Neural progenitor cell (in vitro differentiated cells): ENCODE measurements at regions not wholly inside any gene's neighbourhood (a gene's known extent, or its start where the extent isn't known, plus 50 kb on each side); places are given as distances from the start of the nearest gene placed in this dataset.

Experiments used
- DNase-seq: peaks from one replicate; pipeline ENCODE4 v3.0.0-alpha.2; 2016; ENCODE audit warnings: low spot score
- H2AFZ ChIP-seq: fragments of 200-600 bp; sonication (generic); replicated peaks from 2 replicates; pipeline ENCODE4 v1.6.1; 2016; ENCODE audit warnings: antibody characterized with exemption
- H3F3A ChIP-seq: fragments of 200-600 bp; sonication (generic); 2 replicates; pipeline ENCODE4 v1.6.1; 2016; ENCODE audit warnings: antibody characterized with exemption, low read depth
- H3K27ac ChIP-seq: fragments of 200-600 bp; sonication (generic); 2 replicates; pipeline ENCODE4 v1.5.1; 2016; ENCODE audit warnings: mild to moderate bottlenecking
- H3K27me3 ChIP-seq: fragments of 200-600 bp; sonication (generic); 2 replicates; pipeline ENCODE4 v1.6.1; 2016; ENCODE audit warnings: mild to moderate bottlenecking, moderate library complexity
- H3K36me3 ChIP-seq: fragments of 200-600 bp; sonication (generic); 2 replicates; pipeline ENCODE4 v1.5.1; 2016
- H3K4me1 ChIP-seq: fragments of 200-600 bp; sonication (generic); 2 replicates; pipeline ENCODE4 v1.6.1; 2016; ENCODE audit warnings: mixed run types
- H3K4me2 ChIP-seq: fragments of 200-600 bp; sonication (generic); 2 replicates; pipeline ENCODE4 v1.6.1; 2016
- H3K4me3 ChIP-seq: fragments of 200-600 bp; sonication (generic); 2 replicates; pipeline ENCODE4 v1.5.1; 2016
- H3K79me2 ChIP-seq: fragments of 200-600 bp; sonication (generic); 2 replicates; pipeline ENCODE4 v1.6.1; 2016; ENCODE audit warnings: low read depth
- H3K9ac ChIP-seq: fragments of 200-600 bp; sonication (generic); 2 replicates; pipeline ENCODE4 v1.6.1; 2016
- H3K9me3 ChIP-seq: fragments of 200-600 bp; sonication (generic); 2 replicates; pipeline ENCODE4 v1.5.1; 2016; ENCODE audit warnings: low read depth
- H4K20me1 ChIP-seq: fragments of 200-600 bp; sonication (generic); 2 replicates; pipeline ENCODE4 v1.6.1; 2016; ENCODE audit warnings: low read depth
- H3K27ac Mint-ChIP-seq: 3 replicates; pipeline ENCODE4 v1.8.0; 2021; ENCODE audit warnings: mixed read lengths
- H3K27me3 Mint-ChIP-seq: 2 replicates; pipeline ENCODE4 v1.8.0; 2022; ENCODE audit warnings: low read depth, mild to moderate bottlenecking, inconsistent platforms, moderate library complexity, mixed read lengths; ENCODE audit not compliant: insufficient read depth
- H3K36me3 Mint-ChIP-seq: 3 replicates; pipeline ENCODE4 v1.8.0; 2021; ENCODE audit warnings: mixed read lengths
- H3K4me1 Mint-ChIP-seq: 3 replicates; pipeline ENCODE4 v1.8.0; 2021; ENCODE audit warnings: mixed read lengths
- H3K4me3 Mint-ChIP-seq: 3 replicates; pipeline ENCODE4 v1.8.0; 2021; ENCODE audit warnings: mild to moderate bottlenecking, moderate library complexity, mixed read lengths
- H3K9me3 Mint-ChIP-seq: 3 replicates; pipeline ENCODE4 v1.8.0; 2020; ENCODE audit warnings: mixed read lengths
- CTCF ChIP-seq: fragments of 200-600 bp; sonication (generic); IDR thresholded peaks from 2 replicates; pipeline ENCODE4 v1.5.1; 2017; ENCODE audit warnings: antibody characterized with exemption, mild to moderate bottlenecking
- EZH2 ChIP-seq: fragments of 200-600 bp; sonication (generic); IDR thresholded peaks from 2 replicates; pipeline ENCODE4 v1.6.1; 2017; ENCODE audit warnings: antibody characterized with exemption, mild to moderate bottlenecking, moderate library complexity
- EZH2phosphoT487 ChIP-seq: fragments of 200-600 bp; sonication (generic); IDR thresholded peaks from 2 replicates; pipeline ENCODE4 v1.6.1; 2017; ENCODE audit warnings: antibody characterized with exemption

GRCh38 chr15:69701198-69701597 lies 248.6 kb downstream of the RPLP1 start:
- TF ChIP-seq EZH2phosphoT487, result no peak
- no peak for TF ChIP-seq CTCF
- no peak for TF ChIP-seq EZH2
- Mint-ChIP-seq H3K36me3 (no peaks in the 10 kb centered on the region), H3K27ac (no peak overlapping the region), H3K27me3 (peaks cover 6% of the 10 kb centered on the region), H3K4me3 (no peak overlapping the region), H3K9me3 (peaks cover 6% of the 10 kb centered on the region), H3K4me1 (peaks cover 12% of the 10 kb centered on the region)
- no peak for DNase-seq
- H3K79me2 ChIP-seq, result no peaks in the 10 kb centered on the region
- no peaks in the 10 kb centered on the region for H3K36me3 ChIP-seq
- peaks cover 11% of the 10 kb centered on the region for H3K4me1 ChIP-seq
- no peaks in the 10 kb centered on the region for H3F3A ChIP-seq
- no peak overlapping the region for H3K4me3 ChIP-seq
- H3K4me2 ChIP-seq, result no peak overlapping the region
- no peak overlapping the region for H3K9ac ChIP-seq
- no peaks in the 10 kb centered on the region for H3K9me3 ChIP-seq
- no peak overlapping the region for H3K27ac ChIP-seq
- no peaks in the 10 kb centered on the region for H4K20me1 ChIP-seq
- no peaks in the 10 kb centered on the region for H3K27me3 ChIP-seq
- H2AFZ ChIP-seq, result no peak overlapping the region

- H2AFZ ChIP-seq, result no peak overlapping the region
- H3K9me3 ChIP-seq, result peaks cover 6% of the 10 kb centered on the region
- H3K4me3 ChIP-seq, result no peak overlapping the region
- no peaks in the 10 kb centered on the region for H3K4me1 Mint-ChIP-seq
- peaks cover 10% of the 10 kb centered on the region for H3K27me3 Mint-ChIP-seq
- H3F3A ChIP-seq, result no peaks in the 10 kb centered on the region
- no peak for DNase-seq
- H3K79me2 ChIP-seq, result no peaks in the 10 kb centered on the region
- H3K4me3 Mint-ChIP-seq, result no peak overlapping the region
- no peak overlapping the region for H3K9ac ChIP-seq
- no peak overlapping the region for H3K4me2 ChIP-seq
- no peaks in the 10 kb centered on the region for H3K36me3 ChIP-seq
- peaks cover 5% of the 10 kb centered on the region for H3K4me1 ChIP-seq
- no peaks in the 10 kb centered on the region for H4K20me1 ChIP-seq
- no peaks in the 10 kb centered on the region for H3K27me3 ChIP-seq
- H3K27ac ChIP-seq, result no peak overlapping the region
- TF ChIP-seq CTCF (no peak), EZH2phosphoT487 (no peak), EZH2 (no peak)
- no peak overlapping the region for H3K27ac Mint-ChIP-seq
- peaks cover 12% of the 10 kb centered on the region for H3K9me3 Mint-ChIP-seq
- H3K36me3 Mint-ChIP-seq, result no peaks in the 10 kb centered on the region
These were observed 251.0 kb downstream of the RPLP1 start for GRCh38 chr15:69703532-69704187.

GRCh38 chr15:69704229-69704628 lies 251.6 kb downstream of the RPLP1 start:
- H3K9ac ChIP-seq, result no peak overlapping the region
- no peaks in the 10 kb centered on the region for H3K79me2 ChIP-seq
- peaks cover 6% of the 10 kb centered on the region for H3K9me3 ChIP-seq
- no peak overlapping the region for H3K4me3 ChIP-seq
- H3K27ac ChIP-seq, result no peak overlapping the region
- H3K9me3 Mint-ChIP-seq, result peaks cover 14% of the 10 kb centered on the region
- H3K4me2 ChIP-seq, result no peak overlapping the region
- TF ChIP-seq EZH2phosphoT487 (no peak), CTCF (no peak), EZH2 (no peak)
- no peaks in the 10 kb centered on the region for H3K27me3 ChIP-seq
- no peaks in the 10 kb centered on the region for H4K20me1 ChIP-seq
- H3K4me1 Mint-ChIP-seq, result no peaks in the 10 kb centered on the region
- no peaks in the 10 kb centered on the region for H3K36me3 Mint-ChIP-seq
- no peak overlapping the region for H3K4me3 Mint-ChIP-seq
- no peak overlapping the region for H2AFZ ChIP-seq
- H3K27me3 Mint-ChIP-seq, result peaks cover 10% of the 10 kb centered on the region
- no peak overlapping the region for H3K27ac Mint-ChIP-seq
- no peaks in the 10 kb centered on the region for H3F3A ChIP-seq
- H3K36me3 ChIP-seq, result no peaks in the 10 kb centered on the region
- peaks cover 5% of the 10 kb centered on the region for H3K4me1 ChIP-seq
- DNase-seq, result no peak
